ENCODE measurements at regions not wholly inside any gene's neighbourhood (a gene's known extent, or its start where the extent isn't known, plus 50 kb on each side); places are given as distances from the start of the nearest gene placed in this dataset.

GRCh38 chr16:85545227-85545818 is 67.8 kb upstream of the GSE1 start:
- Histone ChIP-seq H2BK20ac (ENCODE audit: low read depth, low read length, poor library complexity, severe bottlenecking) (no peak overlapping the region), H3K9ac (ENCODE audit: extremely low read depth, insufficient read length, low read length) (no peak overlapping the region), H3K14ac (ENCODE audit: insufficient read depth, low read length) (no peak overlapping the region), H4K5ac (ENCODE audit: insufficient read length, low read depth, low read length) (no peak overlapping the region), H3K18ac (ENCODE audit: insufficient read length, low read depth, low read length) (no peak overlapping the region), H2BK15ac (ENCODE audit: low read depth, low read length) (no peak overlapping the region), H3K27me3 (ENCODE audit: insufficient read depth, low read length) (no peaks in the 10 kb centered on the region), H4K8ac (replicated peaks; ENCODE audit: insufficient read length, low read depth, low read length) (no peak overlapping the region), H2BK5ac (ENCODE audit: insufficient read length, low read length) (no peak overlapping the region), H3T11ph (ENCODE audit: low read length) (no peak overlapping the region), H3K4ac (ENCODE audit: low read depth, low read length) (no peak overlapping the region), H3K79me2 (ENCODE audit: insufficient read depth, low read length) (no peaks in the 10 kb centered on the region), H3K56ac (ENCODE audit: insufficient read length, low read depth, low read length) (no peak overlapping the region), H2AK5ac (ENCODE audit: insufficient read length, low read length) (no peak overlapping the region), H3K23me2 (ENCODE audit: insufficient read length, low read depth, low read length, poor library complexity, severe bottlenecking) (no peaks in the 10 kb centered on the region), H3K27ac (ENCODE audit: insufficient read length, low read depth, low read length) (no peak overlapping the region), H4K91ac (ENCODE audit: insufficient read length, low read depth, low read length) (no peak overlapping the region), H3K4me1 (ENCODE audit: insufficient read depth, low read length) (no peaks in the 10 kb centered on the region; the same call in 1 of the 2 replicates), H3K23ac (ENCODE audit: insufficient read length, low read depth, low read length) (no peak overlapping the region), H2AFZ (ENCODE audit: low read length) (no peak overlapping the region), H2BK120ac (ENCODE audit: low read depth, low read length, poor library complexity, severe bottlenecking) (no peak overlapping the region), H4K20me1 (ENCODE audit: control insufficient read depth, insufficient read depth, insufficient read length) (no peaks in the 10 kb centered on the region), H3K79me1 (ENCODE audit: insufficient read depth, low read depth, low read length, poor library complexity, severe bottlenecking) (no peaks in the 10 kb centered on the region), H2BK12ac (ENCODE audit: insufficient read length, low read depth, low read length) (no peak overlapping the region), H3K9me3 (ENCODE audit: control insufficient read depth, low read depth, low read length) (no peaks in the 10 kb centered on the region), H3K4me2 (ENCODE audit: insufficient read depth, insufficient read length, low read length) (no peak overlapping the region)
- Mint-ChIP-seq H3K4me1 (peaks cover 13 to 15% of the 10 kb centered on the region in 2 experiments), H3K4me3 (no peak overlapping the region), H3K27ac (no peak overlapping the region), H3K36me3 (ENCODE audit: insufficient read depth in 1 of 3, low read depth in 3 of 3) (no peaks in the 10 kb centered on the region; a peak in 1 of 7 replicates), H3K27me3 (ENCODE audit: low read depth) (peaks cover 1% of the 10 kb centered on the region; the same call in 1 of the 2 replicates), H3K9me3 (0 out of 5 replicates have a peak, but pooled peaks cover 0 to under 1% of the 10 kb centered on the region in 2 experiments)
- TF ChIP-seq CTCF (conservative IDR thresholded peaks at IDR 0.05) = no peak
- DNase-seq = no peak
- WGBS (ENCODE audit: extremely low coverage, insufficient read length, low lambda C conversion rate) = no CpG with 5 or more reads among the region's 7 CpGs

All from H9 (cell line).